ENCODE measurements at regions not wholly inside any gene's neighbourhood (a gene's known extent, or its start where the extent isn't known, plus 50 kb on each side); places are given as distances from the start of the nearest gene placed in this dataset.

DNA sequence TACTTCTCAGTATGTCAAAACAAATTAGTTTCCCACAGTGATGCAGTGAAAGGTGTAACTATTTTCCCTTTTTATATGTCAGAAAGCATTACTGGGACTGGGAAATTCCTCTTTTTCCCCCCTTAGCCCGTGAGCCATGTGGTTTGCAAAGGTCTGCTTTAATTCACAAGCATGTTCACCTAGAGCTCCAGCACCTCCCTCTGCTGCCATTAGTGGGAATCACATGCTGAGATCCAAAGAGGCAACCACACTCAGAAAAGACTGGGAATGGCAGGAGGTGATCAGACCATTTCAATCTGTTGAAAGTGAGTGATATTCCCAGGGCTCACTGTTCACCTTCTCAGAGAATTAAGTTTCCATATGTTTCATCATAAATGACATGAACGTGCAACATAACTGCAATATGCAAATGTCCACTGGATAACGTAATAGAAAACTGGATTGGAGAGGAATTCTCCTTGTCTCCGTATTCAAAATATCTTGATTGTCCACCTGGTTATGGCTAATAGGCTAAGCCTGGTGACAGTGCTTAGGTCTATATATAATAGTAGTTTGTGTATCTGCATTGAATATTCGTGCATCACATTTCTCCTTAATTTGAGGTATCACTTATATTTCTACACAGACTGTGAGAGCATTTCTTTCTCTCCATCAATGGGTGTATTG is 703.5 kb upstream of the WWC1 start:
- TF ChIP-seq, protein P1, sequence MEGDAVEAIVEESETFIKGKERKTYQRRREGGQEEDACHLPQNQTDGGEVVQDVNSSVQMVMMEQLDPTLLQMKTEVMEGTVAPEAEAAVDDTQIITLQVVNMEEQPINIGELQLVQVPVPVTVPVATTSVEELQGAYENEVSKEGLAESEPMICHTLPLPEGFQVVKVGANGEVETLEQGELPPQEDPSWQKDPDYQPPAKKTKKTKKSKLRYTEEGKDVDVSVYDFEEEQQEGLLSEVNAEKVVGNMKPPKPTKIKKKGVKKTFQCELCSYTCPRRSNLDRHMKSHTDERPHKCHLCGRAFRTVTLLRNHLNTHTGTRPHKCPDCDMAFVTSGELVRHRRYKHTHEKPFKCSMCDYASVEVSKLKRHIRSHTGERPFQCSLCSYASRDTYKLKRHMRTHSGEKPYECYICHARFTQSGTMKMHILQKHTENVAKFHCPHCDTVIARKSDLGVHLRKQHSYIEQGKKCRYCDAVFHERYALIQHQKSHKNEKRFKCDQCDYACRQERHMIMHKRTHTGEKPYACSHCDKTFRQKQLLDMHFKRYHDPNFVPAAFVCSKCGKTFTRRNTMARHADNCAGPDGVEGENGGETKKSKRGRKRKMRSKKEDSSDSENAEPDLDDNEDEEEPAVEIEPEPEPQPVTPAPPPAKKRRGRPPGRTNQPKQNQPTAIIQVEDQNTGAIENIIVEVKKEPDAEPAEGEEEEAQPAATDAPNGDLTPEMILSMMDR (IDR thresholded peaks at IDR 0.05) = no peak
- Histone ChIP-seq H3K9me3 (replicated peaks in 1 of 2; ENCODE audit: control insufficient read depth in 1 of 2, insufficient read depth in 1 of 2, low read length in 2 of 2) (no peaks in the 10 kb centered on the region), H3K9ac (ENCODE audit: insufficient read depth, low read length, poor library complexity, severe bottlenecking) (no peak overlapping the region), H3K27me3 (ENCODE audit: control insufficient read depth in 2 of 2, insufficient read depth in 2 of 2, low read length in 2 of 2) (no peaks in the 10 kb centered on the region), H3K4me1 (ENCODE audit: control insufficient read depth in 1 of 2, insufficient read depth in 2 of 2, low read length in 2 of 2) (no peaks in the 10 kb centered on the region), H2AFZ (ENCODE audit: insufficient read depth, low read depth, low read length, poor library complexity, severe bottlenecking) (no peak overlapping the region), H3K4me3 (replicated peaks in 1 of 3; ENCODE audit: low read depth in 2 of 3, low read length in 3 of 3) (no peak overlapping the region), H3K36me3 (replicated peaks in 1 of 2; ENCODE audit: control insufficient read depth in 1 of 2, insufficient read depth in 2 of 2, low read length in 2 of 2) (no peaks in the 10 kb centered on the region), H3K79me2 (ENCODE audit: insufficient read depth, low read length) (no peaks in the 10 kb centered on the region), H3K27ac (ENCODE audit: low read depth in 1 of 2, low read length in 2 of 2) (no peak overlapping the region), H4K20me1 (ENCODE audit: insufficient read depth, low read length) (no peaks in the 10 kb centered on the region), H3K4me2 (replicated peaks; ENCODE audit: extremely low read depth, low read length, poor library complexity, severe bottlenecking) (no peak overlapping the region)
- no peaks in the 10 kb centered on the region for H3K4me1 Mint-ChIP-seq
- H3K27me3 Mint-ChIP-seq (ENCODE audit: low read depth in 3 of 3) = no peaks in the 10 kb centered on the region
- no peak overlapping the region for H3K27ac Mint-ChIP-seq
- no peaks in the 10 kb centered on the region for H3K9me3 Mint-ChIP-seq
- no peak for DNase-seq
- no peaks in the 10 kb centered on the region for H3K36me3 Mint-ChIP-seq
- intact Hi-C loops (cut with micrococcal nuclease) = no loop called here
- WGBS (ENCODE audit: insufficient coverage) = no CpG with 5 or more reads among the region's 5 CpGs
- no peak overlapping the region for H3K4me3 Mint-ChIP-seq

DNA sequence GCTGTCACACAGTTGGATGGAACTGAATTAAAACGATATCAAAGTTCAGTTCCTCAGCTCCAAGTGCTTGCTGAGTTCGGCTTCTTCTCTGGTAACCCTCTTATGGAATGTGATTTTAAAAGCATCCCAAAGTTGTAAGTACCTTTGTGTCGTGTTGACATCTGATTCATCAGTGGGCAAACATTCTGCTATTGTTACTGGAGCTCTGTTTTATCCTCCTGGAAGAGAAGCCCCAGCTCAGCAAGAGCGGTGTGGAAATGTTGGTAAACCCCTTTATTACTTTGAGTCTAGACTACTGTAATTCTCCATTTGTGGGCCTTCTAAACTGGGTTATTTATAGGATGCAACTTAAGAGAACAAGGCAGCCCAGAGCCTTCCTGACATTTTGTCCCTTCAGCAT is 699.3 kb upstream of the WWC1 start:
- Mint-ChIP-seq H3K36me3 (no peaks in the 10 kb centered on the region), H3K27me3 (ENCODE audit: low read depth in 3 of 3) (no peaks in the 10 kb centered on the region), H3K9me3 (peaks cover 0 to 2% (median 0%) of the 10 kb centered on the region in 7 donors), H3K27ac (no peak overlapping the region), H3K4me1 (no peaks in the 10 kb centered on the region), H3K4me3 (no peak overlapping the region)
- 93% methylated on average over 3 of the region's 4 CpGs for WGBS (ENCODE audit: insufficient coverage)
- Histone ChIP-seq H3K36me3 (replicated peaks in 1 of 2; ENCODE audit: control insufficient read depth in 1 of 2, insufficient read depth in 2 of 2, low read length in 2 of 2) (no peaks in the 10 kb centered on the region), H3K9ac (ENCODE audit: insufficient read depth, low read length, poor library complexity, severe bottlenecking) (no peak overlapping the region), H3K27ac (ENCODE audit: low read depth in 1 of 2, low read length in 2 of 2) (no peak overlapping the region), H4K20me1 (ENCODE audit: insufficient read depth, low read length) (no peaks in the 10 kb centered on the region), H2AFZ (ENCODE audit: insufficient read depth, low read depth, low read length, poor library complexity, severe bottlenecking) (no peak overlapping the region), H3K79me2 (ENCODE audit: insufficient read depth, low read length) (no peaks in the 10 kb centered on the region), H3K4me1 (ENCODE audit: control insufficient read depth in 1 of 2, insufficient read depth in 2 of 2, low read length in 2 of 2) (no peaks in the 10 kb centered on the region), H3K4me2 (replicated peaks; ENCODE audit: extremely low read depth, low read length, poor library complexity, severe bottlenecking) (no peak overlapping the region), H3K4me3 (replicated peaks in 1 of 3; ENCODE audit: low read depth in 2 of 3, low read length in 3 of 3) (no peak overlapping the region), H3K9me3 (replicated peaks in 1 of 2; ENCODE audit: control insufficient read depth in 1 of 2, insufficient read depth in 1 of 2, low read length in 2 of 2) (no peaks in the 10 kb centered on the region), H3K27me3 (ENCODE audit: control insufficient read depth in 2 of 2, insufficient read depth in 2 of 2, low read length in 2 of 2) (no peaks in the 10 kb centered on the region)
- no peak for DNase-seq
- TF ChIP-seq, protein P1 (IDR thresholded peaks at IDR 0.05) = no peak
- intact Hi-C loops (cut with micrococcal nuclease) = no loop called here

Data from CD14-positive monocyte (primary cell).